WTC11 (cell line): ENCODE measurements at regions not wholly inside any gene's neighbourhood (a gene's known extent, or its start where the extent isn't known, plus 50 kb on each side); places are given as distances from the start of the nearest gene placed in this dataset.

ENCODE experiments used
- ATAC-seq: fragments of 200-7000 bp; cut with Tn5 transposase; 2 replicates; pipeline ENCODE4 v1.10.0; 2021; ENCODE audit warnings: mild to moderate bottlenecking, moderate library complexity
- CTCF ChIA-PET: fragments of 300-600 bp; sonication (Branson Sonifier 250); formaldehyde crosslinking; loops from one replicate; lab custom pipeline; 2021; ENCODE audit warnings: antibody characterized with exemption; lab: Charles Lee
- POLR2A ChIA-PET: fragments of 350-600 bp; sonication (Branson Sonifier 250); formaldehyde crosslinking; loops from one replicate; lab custom pipeline; 2021; ENCODE audit warnings: antibody characterized with exemption; lab: Charles Lee
- DNase-seq: peaks from one replicate; pipeline ENCODE4 v3.0.0; 2021; ENCODE audit warnings: low spot score
- H3K27ac Mint-ChIP-seq: 2 replicates; pipeline ENCODE4 v1.8.0; 2021; ENCODE audit warnings: mixed read lengths
- H3K27me3 Mint-ChIP-seq: 2 replicates; pipeline ENCODE4 v1.8.0; 2021; ENCODE audit warnings: low read depth, mild to moderate bottlenecking, moderate library complexity, mixed read lengths
- H3K36me3 Mint-ChIP-seq: 2 replicates; pipeline ENCODE4 v1.8.0; 2021; ENCODE audit warnings: mixed read lengths
- H3K4me1 Mint-ChIP-seq: 2 replicates; pipeline ENCODE4 v1.8.0; 2022; ENCODE audit warnings: mixed read lengths
- H3K4me3 Mint-ChIP-seq: 2 replicates; pipeline ENCODE4 v1.8.0; 2021; ENCODE audit warnings: mild to moderate bottlenecking, moderate library complexity, mixed read lengths
- H3K9me3 Mint-ChIP-seq: 2 replicates; pipeline ENCODE4 v1.8.0; 2021; ENCODE audit warnings: mixed read lengths
- EMX1 ChIP-seq: fragments of 250-450 bp; sonication (Bioruptor Pico); IDR thresholded peaks from 2 replicates; pipeline ENCODE4 v1.8.0; 2021; ENCODE audit warnings: mild to moderate bottlenecking
- FOXK1 ChIP-seq: sonication (generic); formaldehyde crosslinking; IDR thresholded peaks from 2 replicates; pipeline ENCODE4 v1.8.0; 2022; ENCODE audit warnings: mild to moderate bottlenecking, moderate library complexity, missing genetic modification reagents
- NFYB ChIP-seq: sonication (generic); formaldehyde crosslinking; conservative IDR thresholded peaks from 2 replicates; pipeline ENCODE4 v1.8.0; 2022; ENCODE audit warnings: low read depth, missing genetic modification reagents
- PRRX2 ChIP-seq: fragments of 250-450 bp; sonication (Bioruptor Pico); IDR thresholded peaks from 2 replicates; pipeline ENCODE4 v1.8.0; 2021; ENCODE audit warnings: mild to moderate bottlenecking
- SMAD3 ChIP-seq: sonication (generic); formaldehyde crosslinking; IDR thresholded peaks from 2 replicates; pipeline ENCODE4 v1.8.0; 2022; ENCODE audit warnings: missing genetic modification reagents, mild to moderate bottlenecking, borderline replicate concordance
- SMAD4 ChIP-seq: sonication (generic); formaldehyde crosslinking; IDR thresholded peaks from 2 replicates; pipeline ENCODE4 v1.8.0; 2022; ENCODE audit warnings: mild to moderate bottlenecking, missing genetic modification reagents
- SOX15 ChIP-seq: fragments of 250-450 bp; sonication (Bioruptor Pico); IDR thresholded peaks from 2 replicates; pipeline ENCODE4 v1.9.0; 2021; ENCODE audit warnings: mild to moderate bottlenecking
- SP1 ChIP-seq: sonication (generic); formaldehyde crosslinking; conservative IDR thresholded peaks from 2 replicates; pipeline ENCODE4 v1.8.1; 2022; ENCODE audit warnings: missing genetic modification reagents
- TEAD1 ChIP-seq: sonication (generic); formaldehyde crosslinking; IDR thresholded peaks from 2 replicates; pipeline ENCODE4 v1.8.0; 2022; ENCODE audit warnings: mild to moderate bottlenecking, missing genetic modification reagents
- ZBTB21 ChIP-seq: sonication (generic); formaldehyde crosslinking; IDR thresholded peaks from 2 replicates; pipeline ENCODE4 v1.8.1; 2023; ENCODE audit warnings: mild to moderate bottlenecking, missing genetic modification reagents, borderline replicate concordance
- ZNF263 ChIP-seq: sonication (generic); formaldehyde crosslinking; IDR thresholded peaks from 2 replicates; pipeline ENCODE4 v1.8.1; 2022; ENCODE audit warnings: low read depth, mild to moderate bottlenecking, moderate library complexity, missing genetic modification reagents
- ZNF396 ChIP-seq: fragments of 250-450 bp; sonication (Bioruptor Pico); IDR thresholded peaks from 2 replicates; pipeline ENCODE4 v1.8.0; 2021; ENCODE audit warnings: mild to moderate bottlenecking, moderate library complexity, borderline replicate concordance
- TF ChIP-seq, protein P1 (sequence below): fragments of 200-600 bp; IDR thresholded peaks from 2 replicates; pipeline ENCODE4 v1.8.0; 2022; ENCODE audit warnings: antibody characterized with exemption
- TF ChIP-seq, protein P2 (sequence below): sonication (generic); formaldehyde crosslinking; IDR thresholded peaks from 2 replicates; pipeline ENCODE4 v1.8.1; 2022; ENCODE audit warnings: missing genetic modification reagents, borderline replicate concordance
- TF ChIP-seq, protein P3 (sequence below): sonication (generic); formaldehyde crosslinking; IDR thresholded peaks from 2 replicates; pipeline ENCODE4 v1.8.1; 2023; ENCODE audit warnings: mild to moderate bottlenecking, missing genetic modification reagents
- TF ChIP-seq, protein P4 (sequence below): fragments of 250-450 bp; sonication (Bioruptor Pico); IDR thresholded peaks from 2 replicates; pipeline ENCODE4 v1.9.0; 2021; ENCODE audit warnings: mild to moderate bottlenecking, borderline replicate concordance
- TF ChIP-seq, protein P5 (sequence below): sonication (generic); formaldehyde crosslinking; IDR thresholded peaks from 2 replicates; pipeline ENCODE4 v1.8.0; 2022; ENCODE audit warnings: mild to moderate bottlenecking, missing genetic modification reagents
- TF ChIP-seq, protein P6 (sequence below): sonication (generic); formaldehyde crosslinking; IDR thresholded peaks from 2 replicates; pipeline ENCODE4 v1.8.1; 2023; ENCODE audit warnings: mild to moderate bottlenecking, moderate library complexity, missing genetic modification reagents
- TF ChIP-seq, protein P7 (sequence below): sonication (generic); formaldehyde crosslinking; IDR thresholded peaks from 2 replicates; pipeline ENCODE4 v1.8.1; 2022; ENCODE audit warnings: low read depth, mild to moderate bottlenecking, moderate library complexity, missing genetic modification reagents, borderline replicate concordance

DNA sequence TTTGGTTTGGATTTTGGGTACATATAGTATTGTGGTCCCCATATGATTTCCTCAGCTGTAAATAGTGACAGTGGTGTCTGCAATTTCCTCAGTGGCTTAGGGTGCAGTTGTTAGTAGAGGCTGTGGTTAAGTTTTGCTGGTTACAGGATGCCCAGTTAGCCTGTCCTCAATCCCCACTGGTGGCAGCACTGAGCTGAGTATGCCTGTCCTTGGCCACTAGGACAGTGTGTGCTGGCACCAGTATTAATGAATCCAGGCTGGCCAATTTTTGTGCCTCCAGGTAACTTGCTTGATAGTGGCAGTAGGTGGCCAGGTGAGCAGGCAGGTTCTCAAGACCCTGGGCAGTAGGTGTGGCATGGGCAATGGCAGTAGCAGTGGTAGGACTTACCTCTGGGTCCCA is 973.1 kb downstream of the TMEM182 start:
- H3K9me3 Mint-ChIP-seq, result peaks cover 30% of the 10 kb centered on the region
- TF ChIP-seq, protein P1, sequence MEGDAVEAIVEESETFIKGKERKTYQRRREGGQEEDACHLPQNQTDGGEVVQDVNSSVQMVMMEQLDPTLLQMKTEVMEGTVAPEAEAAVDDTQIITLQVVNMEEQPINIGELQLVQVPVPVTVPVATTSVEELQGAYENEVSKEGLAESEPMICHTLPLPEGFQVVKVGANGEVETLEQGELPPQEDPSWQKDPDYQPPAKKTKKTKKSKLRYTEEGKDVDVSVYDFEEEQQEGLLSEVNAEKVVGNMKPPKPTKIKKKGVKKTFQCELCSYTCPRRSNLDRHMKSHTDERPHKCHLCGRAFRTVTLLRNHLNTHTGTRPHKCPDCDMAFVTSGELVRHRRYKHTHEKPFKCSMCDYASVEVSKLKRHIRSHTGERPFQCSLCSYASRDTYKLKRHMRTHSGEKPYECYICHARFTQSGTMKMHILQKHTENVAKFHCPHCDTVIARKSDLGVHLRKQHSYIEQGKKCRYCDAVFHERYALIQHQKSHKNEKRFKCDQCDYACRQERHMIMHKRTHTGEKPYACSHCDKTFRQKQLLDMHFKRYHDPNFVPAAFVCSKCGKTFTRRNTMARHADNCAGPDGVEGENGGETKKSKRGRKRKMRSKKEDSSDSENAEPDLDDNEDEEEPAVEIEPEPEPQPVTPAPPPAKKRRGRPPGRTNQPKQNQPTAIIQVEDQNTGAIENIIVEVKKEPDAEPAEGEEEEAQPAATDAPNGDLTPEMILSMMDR, result peak; percentile 25; the same call in 1 of the 2 replicates
- TF ChIP-seq, protein P2, sequence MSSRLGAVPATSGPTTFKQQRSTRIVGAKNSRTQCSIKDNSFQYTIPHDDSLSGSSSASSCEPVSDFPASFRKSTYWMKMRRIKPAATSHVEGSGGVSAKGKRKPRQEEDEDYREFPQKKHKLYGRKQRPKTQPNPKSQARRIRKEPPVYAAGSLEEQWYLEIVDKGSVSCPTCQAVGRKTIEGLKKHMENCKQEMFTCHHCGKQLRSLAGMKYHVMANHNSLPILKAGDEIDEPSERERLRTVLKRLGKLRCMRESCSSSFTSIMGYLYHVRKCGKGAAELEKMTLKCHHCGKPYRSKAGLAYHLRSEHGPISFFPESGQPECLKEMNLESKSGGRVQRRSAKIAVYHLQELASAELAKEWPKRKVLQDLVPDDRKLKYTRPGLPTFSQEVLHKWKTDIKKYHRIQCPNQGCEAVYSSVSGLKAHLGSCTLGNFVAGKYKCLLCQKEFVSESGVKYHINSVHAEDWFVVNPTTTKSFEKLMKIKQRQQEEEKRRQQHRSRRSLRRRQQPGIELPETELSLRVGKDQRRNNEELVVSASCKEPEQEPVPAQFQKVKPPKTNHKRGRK (CRISPR knock-in tag), result no peak
- peaks cover 3% of the 10 kb centered on the region; the same call in 1 of the 2 replicates for H3K27me3 Mint-ChIP-seq
- no peak overlapping the region for H3K27ac Mint-ChIP-seq
- peak; percentile 97 for ATAC-seq
- CTCF ChIA-PET, result interaction anchor here (0.6 to 1.2 kb wide), 6 partner anchors 11 to 443 kb away, joined by 3 read pairs; no protein-coding TSS in a partner anchor
- H3K4me1 Mint-ChIP-seq, result peaks cover 6% of the 10 kb centered on the region
- DNase-seq, result peak; percentile 42
- POLR2A ChIA-PET, result no interaction called here
- H3K4me3 Mint-ChIP-seq, result no peak overlapping the region
- H3K36me3 Mint-ChIP-seq, result peaks cover 8% of the 10 kb centered on the region

DNA sequence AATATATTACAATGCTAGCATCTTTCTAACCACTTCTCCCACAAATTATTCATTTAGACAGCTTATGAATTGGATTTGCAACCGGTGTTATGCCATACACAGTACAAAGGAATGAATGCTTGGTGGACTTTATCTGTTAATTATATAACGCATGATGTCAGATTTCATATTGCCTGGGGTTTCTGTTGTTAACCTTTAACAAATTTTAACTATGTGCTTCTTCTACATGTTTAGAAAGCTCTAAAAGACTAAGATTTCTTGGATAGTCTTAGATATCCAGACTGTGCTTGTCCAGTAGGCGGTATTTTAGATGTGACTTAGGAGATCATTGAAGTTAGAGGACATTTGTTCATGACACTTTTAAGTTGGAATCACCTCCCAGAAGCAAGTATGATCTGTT is 976.3 kb downstream of the TMEM182 start:
- no peak for DNase-seq
- no peak for TF ChIP-seq ZNF263 (CRISPR knock-in tag)
- no peak for TF ChIP-seq ZBTB21 (CRISPR knock-in tag)
- TF ChIP-seq, protein P3, sequence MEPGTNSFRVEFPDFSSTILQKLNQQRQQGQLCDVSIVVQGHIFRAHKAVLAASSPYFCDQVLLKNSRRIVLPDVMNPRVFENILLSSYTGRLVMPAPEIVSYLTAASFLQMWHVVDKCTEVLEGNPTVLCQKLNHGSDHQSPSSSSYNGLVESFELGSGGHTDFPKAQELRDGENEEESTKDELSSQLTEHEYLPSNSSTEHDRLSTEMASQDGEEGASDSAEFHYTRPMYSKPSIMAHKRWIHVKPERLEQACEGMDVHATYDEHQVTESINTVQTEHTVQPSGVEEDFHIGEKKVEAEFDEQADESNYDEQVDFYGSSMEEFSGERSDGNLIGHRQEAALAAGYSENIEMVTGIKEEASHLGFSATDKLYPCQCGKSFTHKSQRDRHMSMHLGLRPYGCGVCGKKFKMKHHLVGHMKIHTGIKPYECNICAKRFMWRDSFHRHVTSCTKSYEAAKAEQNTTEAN (CRISPR knock-in tag), result no peak
- ATAC-seq, result no peak
- Mint-ChIP-seq H3K27me3 (peaks cover 3% of the 10 kb centered on the region; the same call in 1 of the 2 replicates), H3K4me1 (peaks cover 6% of the 10 kb centered on the region), H3K9me3 (peaks cover 15% of the 10 kb centered on the region), H3K4me3 (no peak overlapping the region), H3K27ac (no peak overlapping the region), H3K36me3 (peaks cover 8% of the 10 kb centered on the region)
- CTCF ChIA-PET, result no interaction called here
- POLR2A ChIA-PET, result no interaction called here

DNA sequence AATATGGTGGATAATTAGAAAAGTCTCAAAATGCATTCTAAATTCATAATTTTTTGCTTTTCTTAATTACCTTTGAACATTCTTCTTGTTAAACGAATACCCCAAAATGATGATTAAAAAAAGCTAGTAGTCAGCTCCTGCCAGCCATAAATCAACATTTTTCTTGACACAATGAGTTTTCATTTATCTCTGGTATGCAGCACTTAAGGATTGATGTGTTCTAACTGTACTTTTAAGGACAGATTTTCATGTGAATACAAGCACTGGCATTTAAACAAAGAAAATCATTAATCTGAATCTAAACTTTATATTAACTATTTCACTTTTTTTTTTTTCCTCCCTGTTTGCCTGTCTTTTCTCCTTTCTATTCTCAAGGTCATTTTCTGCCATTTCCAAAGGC is 976.8 kb downstream of the TMEM182 start:
- Mint-ChIP-seq H3K9me3 (peaks cover 12% of the 10 kb centered on the region), H3K4me3 (no peak overlapping the region), H3K27ac (no peak overlapping the region), H3K4me1 (peaks cover 6% of the 10 kb centered on the region), H3K27me3 (peaks cover 3% of the 10 kb centered on the region; the same call in 1 of the 2 replicates), H3K36me3 (peaks cover 8% of the 10 kb centered on the region)
- ChIA-PET POLR2A (no interaction called here), CTCF (no interaction called here)
- TF ChIP-seq TEAD1 (no peak), NFYB (CRISPR knock-in tag) (no peak), PRRX2 (CRISPR knock-in tag) (no peak), SP1 (CRISPR knock-in tag) (no peak), EMX1 (CRISPR knock-in tag) (no peak), SOX15 (no peak), SMAD3 (no peak), SMAD4 (CRISPR knock-in tag) (no peak), ZNF396 (no peak), FOXK1 (CRISPR knock-in tag) (no peak)
- TF ChIP-seq, protein P4, sequence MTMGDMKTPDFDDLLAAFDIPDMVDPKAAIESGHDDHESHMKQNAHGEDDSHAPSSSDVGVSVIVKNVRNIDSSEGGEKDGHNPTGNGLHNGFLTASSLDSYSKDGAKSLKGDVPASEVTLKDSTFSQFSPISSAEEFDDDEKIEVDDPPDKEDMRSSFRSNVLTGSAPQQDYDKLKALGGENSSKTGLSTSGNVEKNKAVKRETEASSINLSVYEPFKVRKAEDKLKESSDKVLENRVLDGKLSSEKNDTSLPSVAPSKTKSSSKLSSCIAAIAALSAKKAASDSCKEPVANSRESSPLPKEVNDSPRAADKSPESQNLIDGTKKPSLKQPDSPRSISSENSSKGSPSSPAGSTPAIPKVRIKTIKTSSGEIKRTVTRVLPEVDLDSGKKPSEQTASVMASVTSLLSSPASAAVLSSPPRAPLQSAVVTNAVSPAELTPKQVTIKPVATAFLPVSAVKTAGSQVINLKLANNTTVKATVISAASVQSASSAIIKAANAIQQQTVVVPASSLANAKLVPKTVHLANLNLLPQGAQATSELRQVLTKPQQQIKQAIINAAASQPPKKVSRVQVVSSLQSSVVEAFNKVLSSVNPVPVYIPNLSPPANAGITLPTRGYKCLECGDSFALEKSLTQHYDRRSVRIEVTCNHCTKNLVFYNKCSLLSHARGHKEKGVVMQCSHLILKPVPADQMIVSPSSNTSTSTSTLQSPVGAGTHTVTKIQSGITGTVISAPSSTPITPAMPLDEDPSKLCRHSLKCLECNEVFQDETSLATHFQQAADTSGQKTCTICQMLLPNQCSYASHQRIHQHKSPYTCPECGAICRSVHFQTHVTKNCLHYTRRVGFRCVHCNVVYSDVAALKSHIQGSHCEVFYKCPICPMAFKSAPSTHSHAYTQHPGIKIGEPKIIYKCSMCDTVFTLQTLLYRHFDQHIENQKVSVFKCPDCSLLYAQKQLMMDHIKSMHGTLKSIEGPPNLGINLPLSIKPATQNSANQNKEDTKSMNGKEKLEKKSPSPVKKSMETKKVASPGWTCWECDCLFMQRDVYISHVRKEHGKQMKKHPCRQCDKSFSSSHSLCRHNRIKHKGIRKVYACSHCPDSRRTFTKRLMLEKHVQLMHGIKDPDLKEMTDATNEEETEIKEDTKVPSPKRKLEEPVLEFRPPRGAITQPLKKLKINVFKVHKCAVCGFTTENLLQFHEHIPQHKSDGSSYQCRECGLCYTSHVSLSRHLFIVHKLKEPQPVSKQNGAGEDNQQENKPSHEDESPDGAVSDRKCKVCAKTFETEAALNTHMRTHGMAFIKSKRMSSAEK, result no peak
- TF ChIP-seq, protein P5, sequence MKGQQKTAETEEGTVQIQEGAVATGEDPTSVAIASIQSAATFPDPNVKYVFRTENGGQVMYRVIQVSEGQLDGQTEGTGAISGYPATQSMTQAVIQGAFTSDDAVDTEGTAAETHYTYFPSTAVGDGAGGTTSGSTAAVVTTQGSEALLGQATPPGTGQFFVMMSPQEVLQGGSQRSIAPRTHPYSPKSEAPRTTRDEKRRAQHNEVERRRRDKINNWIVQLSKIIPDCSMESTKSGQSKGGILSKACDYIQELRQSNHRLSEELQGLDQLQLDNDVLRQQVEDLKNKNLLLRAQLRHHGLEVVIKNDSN (CRISPR knock-in tag), result no peak
- TF ChIP-seq, protein P6, sequence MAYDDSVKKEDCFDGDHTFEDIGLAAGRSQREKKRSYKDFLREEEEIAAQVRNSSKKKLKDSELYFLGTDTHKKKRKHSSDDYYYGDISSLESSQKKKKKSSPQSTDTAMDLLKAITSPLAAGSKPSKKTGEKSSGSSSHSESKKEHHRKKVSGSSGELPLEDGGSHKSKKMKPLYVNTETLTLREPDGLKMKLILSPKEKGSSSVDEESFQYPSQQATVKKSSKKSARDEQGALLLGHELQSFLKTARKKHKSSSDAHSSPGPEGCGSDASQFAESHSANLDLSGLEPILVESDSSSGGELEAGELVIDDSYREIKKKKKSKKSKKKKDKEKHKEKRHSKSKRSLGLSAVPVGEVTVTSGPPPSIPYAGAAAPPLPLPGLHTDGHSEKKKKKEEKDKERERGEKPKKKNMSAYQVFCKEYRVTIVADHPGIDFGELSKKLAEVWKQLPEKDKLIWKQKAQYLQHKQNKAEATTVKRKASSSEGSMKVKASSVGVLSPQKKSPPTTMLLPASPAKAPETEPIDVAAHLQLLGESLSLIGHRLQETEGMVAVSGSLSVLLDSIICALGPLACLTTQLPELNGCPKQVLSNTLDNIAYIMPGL, result no peak
- TF ChIP-seq, protein P7, sequence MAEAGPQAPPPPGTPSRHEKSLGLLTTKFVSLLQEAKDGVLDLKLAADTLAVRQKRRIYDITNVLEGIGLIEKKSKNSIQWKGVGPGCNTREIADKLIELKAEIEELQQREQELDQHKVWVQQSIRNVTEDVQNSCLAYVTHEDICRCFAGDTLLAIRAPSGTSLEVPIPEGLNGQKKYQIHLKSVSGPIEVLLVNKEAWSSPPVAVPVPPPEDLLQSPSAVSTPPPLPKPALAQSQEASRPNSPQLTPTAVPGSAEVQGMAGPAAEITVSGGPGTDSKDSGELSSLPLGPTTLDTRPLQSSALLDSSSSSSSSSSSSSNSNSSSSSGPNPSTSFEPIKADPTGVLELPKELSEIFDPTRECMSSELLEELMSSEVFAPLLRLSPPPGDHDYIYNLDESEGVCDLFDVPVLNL (CRISPR knock-in tag), result no peak
- DNase-seq, result no peak
- no peak for ATAC-seq
